NCI-H2227 (cell line): ENCODE measurements at regions not wholly inside any gene's neighbourhood (a gene's known extent, or its start where the extent isn't known, plus 50 kb on each side); places are given as distances from the start of the nearest gene placed in this dataset.
"Not testable (repeated sequence)": the region's sequence is repeated elsewhere in the genome, so short reads cannot be mapped to it uniquely, and the experiment has no call there.

Source experiments
- DNase-seq: peaks from one replicate; lab custom pipeline; 2025; ENCODE audit not compliant: unreplicated experiment; lab: John Stamatoyannopoulos, UW

- no peak for DNase-seq
Observed at GRCh38 chr12:89878950-89879349, 170.3 kb upstream of the ATP2B1 start.

DNA sequence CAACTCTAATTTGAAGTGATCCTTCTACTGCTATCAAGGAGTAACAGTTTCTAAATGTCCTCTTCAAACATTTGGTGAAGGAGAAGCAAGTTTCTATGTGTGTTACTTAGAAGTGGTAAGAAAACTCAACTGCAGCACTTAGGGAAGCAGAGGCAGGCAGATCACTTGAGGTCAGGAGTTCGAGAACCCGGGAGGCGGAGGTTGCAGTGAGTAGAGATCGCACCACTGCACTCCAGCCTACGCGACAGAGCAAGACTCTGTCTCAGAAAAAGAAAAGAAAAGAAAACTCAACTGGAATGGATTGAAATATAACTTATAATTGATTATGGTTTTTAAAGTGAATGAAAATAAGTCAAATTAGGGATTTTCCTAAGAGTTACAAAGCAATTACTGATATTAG is 169.7 kb upstream of the ATP2B1 start:
- DNase-seq = no peak

- no peak for DNase-seq
Observed at GRCh38 chr12:89877671-89878070, 169.0 kb upstream of the ATP2B1 start.

DNA sequence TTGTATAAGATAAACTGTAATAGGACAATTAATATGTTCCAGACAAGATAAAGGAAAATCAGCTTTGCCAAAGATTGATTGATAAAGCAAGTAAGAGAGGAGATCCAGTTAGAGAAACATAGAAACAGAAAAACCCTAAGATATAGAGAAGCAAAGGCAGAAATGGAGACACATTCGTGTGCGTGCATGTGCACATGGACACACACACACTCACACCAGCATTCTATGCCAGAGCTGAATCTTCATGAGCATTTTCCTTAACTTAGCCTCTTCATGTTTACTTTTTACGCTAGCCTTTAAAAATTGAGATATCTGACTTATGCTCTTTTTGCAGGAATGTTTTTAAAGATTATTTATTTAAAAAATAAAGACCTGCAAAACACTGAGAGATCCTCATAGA is 168.5 kb upstream of the ATP2B1 start:
- no peak for DNase-seq

GRCh38 chr12:89875809-89876208 is 167.2 kb upstream of the ATP2B1 start:
- no peak for DNase-seq

DNA sequence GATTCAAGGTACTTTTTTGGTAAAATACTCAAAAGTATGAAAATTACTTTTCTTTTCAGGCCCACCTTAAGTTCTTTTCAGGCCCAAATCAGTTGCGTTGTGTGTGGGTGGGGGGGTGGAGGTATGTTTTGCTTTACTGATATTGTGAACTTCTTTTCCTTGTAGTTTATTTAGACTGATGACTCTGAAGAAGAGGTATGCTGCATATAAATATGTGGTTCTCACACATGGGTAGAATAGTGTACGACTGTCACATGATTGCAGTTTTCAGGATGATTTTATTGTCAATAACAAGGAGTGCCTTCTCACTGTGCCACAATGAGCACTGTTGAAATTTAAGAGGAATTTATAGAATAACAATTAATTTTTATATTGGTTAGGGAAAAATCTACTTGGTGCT is 166.6 kb upstream of the ATP2B1 start:
- DNase-seq = no peak

- DNase-seq = no peak
Observed at GRCh38 chr12:89874146-89874545, 165.5 kb upstream of the ATP2B1 start.

DNA sequence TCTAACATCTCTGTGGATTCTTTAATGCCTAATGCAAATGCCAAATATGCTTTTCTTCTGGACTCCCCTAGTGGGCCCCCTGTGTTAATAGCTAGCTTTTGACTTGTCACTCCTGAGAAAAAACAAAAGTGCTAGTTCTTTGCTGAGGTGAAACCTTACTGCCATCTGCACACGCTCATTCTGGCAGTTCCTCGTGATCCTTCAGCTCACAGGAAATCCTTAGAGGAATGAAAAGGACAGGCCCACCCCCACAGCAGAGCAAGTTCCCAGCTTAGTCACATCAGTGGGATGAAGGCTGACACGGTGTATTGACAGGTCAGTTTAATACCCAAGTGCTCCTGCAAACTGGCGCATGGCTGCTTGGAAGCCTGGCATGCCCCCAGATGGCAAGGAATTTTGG is 165.1 kb upstream of the ATP2B1 start:
- no peak for DNase-seq

GRCh38 chr12:89872922-89873630 is 164.4 kb upstream of the ATP2B1 start:
- DNase-seq = no peak

GRCh38 chr12:89870413-89871184 is 162.0 kb upstream of the ATP2B1 start:
- no peak for DNase-seq

- not testable (repeated sequence) for DNase-seq
Observed at GRCh38 chr12:89867611-89868010, 159.0 kb upstream of the ATP2B1 start.

DNA sequence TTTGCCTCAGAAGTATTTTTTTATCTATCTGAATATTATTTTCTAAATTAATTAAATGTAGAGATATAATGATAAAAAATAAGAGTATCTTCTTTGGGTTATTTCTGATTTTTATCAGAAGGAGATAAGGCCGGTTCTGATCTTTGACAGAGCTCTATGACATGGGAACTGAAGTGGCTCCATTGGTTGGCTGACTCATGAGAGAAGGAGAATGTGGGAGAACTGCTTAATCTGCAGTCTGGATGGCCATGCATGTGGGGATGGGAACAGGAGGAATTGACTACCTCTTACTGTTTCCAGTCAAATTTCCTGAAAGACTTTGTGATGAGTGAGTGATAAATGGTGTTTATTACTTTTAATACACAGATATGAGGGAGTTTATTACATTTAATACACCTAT is 155.8 kb upstream of the ATP2B1 start:
- no peak for DNase-seq

DNA sequence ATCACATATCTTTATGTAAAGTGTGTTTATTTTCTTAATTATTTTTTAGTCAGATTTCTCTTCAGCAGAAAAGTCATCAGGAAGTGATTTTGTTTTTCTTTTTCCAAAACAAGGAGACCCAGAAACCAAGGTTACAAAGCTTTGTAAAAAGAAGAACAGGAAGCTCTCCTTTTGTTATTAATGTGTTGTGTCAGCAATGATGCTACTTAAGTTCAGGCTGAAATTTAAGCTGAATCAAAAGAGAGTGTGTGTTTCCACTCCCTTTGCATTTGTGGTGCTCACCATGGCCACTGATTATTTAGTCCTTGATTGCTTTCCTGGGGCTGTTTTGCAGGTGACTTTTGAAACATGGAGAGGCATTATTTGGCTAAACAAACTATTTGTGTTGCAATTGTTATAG is 155.3 kb upstream of the ATP2B1 start:
- no peak for DNase-seq

GRCh38 chr12:89863493-89863938 is 154.9 kb upstream of the ATP2B1 start:
- no peak for DNase-seq

- DNase-seq = no peak
Observed at GRCh38 chr12:89862511-89863445, 154.1 kb upstream of the ATP2B1 start.

GRCh38 chr12:89861086-89861485 is 152.4 kb upstream of the ATP2B1 start:
- DNase-seq = no peak

DNA sequence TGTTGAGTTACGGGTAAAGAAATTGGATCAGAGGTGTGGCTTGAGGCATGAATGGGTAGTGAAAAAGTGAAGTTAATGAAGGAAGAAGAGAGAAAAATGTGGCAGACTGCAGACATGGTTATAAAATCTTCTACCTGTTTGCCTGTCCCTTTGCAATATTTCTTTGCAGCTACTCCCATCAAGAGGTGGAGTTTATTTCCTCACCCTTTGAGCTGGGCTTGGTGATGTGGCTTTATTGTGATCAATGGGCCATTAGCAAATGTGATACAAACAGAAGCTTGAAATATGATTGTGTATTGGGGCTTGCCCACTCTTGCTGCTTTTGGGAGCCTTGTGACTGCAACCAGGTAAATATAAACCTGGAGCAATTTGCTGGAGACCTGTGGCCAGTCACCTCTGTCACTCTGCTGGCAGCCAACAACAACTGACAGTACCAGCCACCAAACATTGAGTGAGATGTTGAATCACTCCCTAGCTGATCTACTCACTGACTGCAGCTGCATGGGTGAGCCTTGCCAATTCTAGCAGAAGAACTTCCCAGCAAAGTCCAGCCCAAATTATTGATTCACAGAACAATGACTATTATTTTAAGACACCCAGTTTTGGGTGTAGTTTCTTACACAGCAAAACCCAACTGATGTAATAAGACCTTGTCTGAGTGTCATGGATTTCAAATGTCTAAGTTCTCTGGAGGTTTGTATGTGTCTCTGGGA is 151.0 kb upstream of the ATP2B1 start:
- DNase-seq = no peak

DNA sequence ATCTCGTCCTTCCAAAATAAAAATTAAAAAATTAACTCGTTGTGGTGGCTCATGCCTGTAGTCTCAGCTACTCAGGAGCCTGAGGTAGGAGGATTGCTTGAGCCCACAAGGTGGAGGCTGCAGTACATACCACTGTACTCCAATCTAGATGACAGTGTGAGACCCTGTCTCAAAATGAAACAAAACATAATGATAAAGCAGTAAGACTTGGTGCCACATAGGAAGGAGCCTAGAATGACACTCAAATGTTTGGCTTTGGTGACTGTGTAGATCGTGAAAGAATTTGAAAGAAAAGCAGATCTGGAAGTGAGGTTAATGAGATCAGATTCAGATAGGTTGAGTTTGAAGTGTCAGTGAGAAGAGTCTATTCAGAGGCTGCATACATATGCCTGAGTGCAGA is 150.1 kb upstream of the ATP2B1 start:
- no peak for DNase-seq

GRCh38 chr12:89857652-89858274 is 149.1 kb upstream of the ATP2B1 start:
- DNase-seq = no peak

- no peak for DNase-seq
Observed at GRCh38 chr12:89856431-89856830, 147.8 kb upstream of the ATP2B1 start.
